ENCODE measurements at regions not wholly inside any gene's neighbourhood (a gene's known extent, or its start where the extent isn't known, plus 50 kb on each side); places are given as distances from the start of the nearest gene placed in this dataset.
"Not testable (repeated sequence)": the region's sequence is repeated elsewhere in the genome, so short reads cannot be mapped to it uniquely, and the experiment has no call there.

- DNase-seq (ENCODE audit: low spot score), result no peak
Observed at GRCh38 chr10:113470372-113471240, 82.2 kb upstream of the HABP2 start.

- no peak for DNase-seq (ENCODE audit: low spot score)
Observed at GRCh38 chr10:113471241-113471996, 81.4 kb upstream of the HABP2 start.

GRCh38 chr10:113473011-113473410, 79.8 kb upstream of the HABP2 start:
- no peak for DNase-seq (ENCODE audit: low spot score)

GRCh38 chr10:113473851-113474250, 79.0 kb upstream of the HABP2 start:
- DNase-seq (ENCODE audit: low spot score), result no peak

GRCh38 chr10:113474752-113475151, 78.1 kb upstream of the HABP2 start:
- no peak for DNase-seq (ENCODE audit: low spot score)

- no peak for DNase-seq (ENCODE audit: low spot score)
Observed at GRCh38 chr10:113475381-113475807, 77.5 kb upstream of the HABP2 start.

GRCh38 chr10:113476191-113476590, 76.7 kb upstream of the HABP2 start:
- no peak for DNase-seq (ENCODE audit: low spot score)

GRCh38 chr10:113476673-113477072, 76.2 kb upstream of the HABP2 start:
- DNase-seq (ENCODE audit: low spot score), result no peak

GRCh38 chr10:113477451-113477850, 75.4 kb upstream of the HABP2 start:
- DNase-seq (ENCODE audit: low spot score), result no peak

GRCh38 chr10:113479346-113480080, 73.3 kb upstream of the HABP2 start:
- no peak for DNase-seq (ENCODE audit: low spot score)

- DNase-seq (ENCODE audit: low spot score), result no peak
Observed at GRCh38 chr10:113480081-113480360, 72.8 kb upstream of the HABP2 start.

GRCh38 chr10:113480851-113481502, 71.9 kb upstream of the HABP2 start:
- DNase-seq (ENCODE audit: low spot score), result no peak

- DNase-seq (ENCODE audit: low spot score), result no peak
Observed at GRCh38 chr10:113484487-113484886, 68.4 kb upstream of the HABP2 start.

- DNase-seq (ENCODE audit: low spot score), result no peak
Observed at GRCh38 chr10:113485736-113486135, 67.1 kb upstream of the HABP2 start.

- DNase-seq (ENCODE audit: low spot score), result no peak
Observed at GRCh38 chr10:113486531-113486930, 66.3 kb upstream of the HABP2 start.

- DNase-seq (ENCODE audit: low spot score), result no peak
Observed at GRCh38 chr10:113487154-113487553, 65.7 kb upstream of the HABP2 start.

- DNase-seq (ENCODE audit: low spot score), result no peak
Observed at GRCh38 chr10:113488186-113488585, 64.7 kb upstream of the HABP2 start.

- not testable (repeated sequence) for DNase-seq (ENCODE audit: low spot score)
Observed at GRCh38 chr10:113489522-113489921, 63.3 kb upstream of the HABP2 start.

- no peak for DNase-seq (ENCODE audit: low spot score)
Observed at GRCh38 chr10:113491967-113492565, 60.8 kb upstream of the HABP2 start.

GRCh38 chr10:113493195-113493594, 59.7 kb upstream of the HABP2 start:
- DNase-seq (ENCODE audit: low spot score), result no peak

GRCh38 chr10:113493882-113494301, 59.0 kb upstream of the HABP2 start:
- DNase-seq (ENCODE audit: low spot score), result no peak

GRCh38 chr10:113494761-113495160, 58.1 kb upstream of the HABP2 start:
- DNase-seq (ENCODE audit: low spot score), result no peak
